HG02642 (cell line): ENCODE measurements at regions not wholly inside any gene's neighbourhood (a gene's known extent, or its start where the extent isn't known, plus 50 kb on each side); places are given as distances from the start of the nearest gene placed in this dataset.

ENCODE experiments used
- ATAC-seq: cut with Tn5 transposase; IDR thresholded peaks from one replicate; pipeline ENCODE4 v1.9.1; 2021; ENCODE audit warnings: mild to moderate bottlenecking; ENCODE audit not compliant: unreplicated experiment, poor library complexity

- ATAC-seq: no peak
These were observed 299.3 kb downstream of the FBXW7 start for GRCh38 chr4:152236519-152237056.

GRCh38 chr4:152235718-152236117, 300.2 kb downstream of the FBXW7 start:
- no peak for ATAC-seq

- ATAC-seq: no peak
These were observed 301.3 kb downstream of the FBXW7 start for GRCh38 chr4:152234571-152234970.

- ATAC-seq: no peak
These were observed 303.6 kb downstream of the FBXW7 start for GRCh38 chr4:152232271-152232670.

- ATAC-seq: no peak
These were observed 306.1 kb downstream of the FBXW7 start for GRCh38 chr4:152229782-152230289.

GRCh38 chr4:152225680-152226079, 310.2 kb downstream of the FBXW7 start:
- ATAC-seq: no peak

GRCh38 chr4:152224721-152225420, 311.0 kb downstream of the FBXW7 start:
- no peak for ATAC-seq

- no peak for ATAC-seq
These were observed 311.7 kb downstream of the FBXW7 start for GRCh38 chr4:152224223-152224622.

- no peak for ATAC-seq
These were observed 312.3 kb downstream of the FBXW7 start for GRCh38 chr4:152223600-152223999.

GRCh38 chr4:152221816-152222516, 313.9 kb downstream of the FBXW7 start:
- ATAC-seq: no peak

GRCh38 chr4:152220201-152220666, 315.7 kb downstream of the FBXW7 start:
- peak; percentile 81 for ATAC-seq

- no peak for ATAC-seq
These were observed 317.3 kb downstream of the FBXW7 start for GRCh38 chr4:152218576-152218975.

GRCh38 chr4:152217896-152218295, 318.0 kb downstream of the FBXW7 start:
- no peak for ATAC-seq

- no peak for ATAC-seq
These were observed 323.8 kb downstream of the FBXW7 start for GRCh38 chr4:152211936-152212653.

- ATAC-seq: peak; percentile 88
These were observed 326.0 kb downstream of the FBXW7 start for GRCh38 chr4:152209772-152210493.

GRCh38 chr4:152207378-152207720, 328.5 kb downstream of the FBXW7 start:
- no peak for ATAC-seq

- ATAC-seq: no peak
These were observed 329.1 kb downstream of the FBXW7 start for GRCh38 chr4:152206646-152207377.

- no peak for ATAC-seq
These were observed 329.7 kb downstream of the FBXW7 start for GRCh38 chr4:152206185-152206584.

GRCh38 chr4:152202415-152202814, 333.5 kb downstream of the FBXW7 start:
- ATAC-seq: no peak
